Karpas-422 (cell line): ENCODE measurements at regions not wholly inside any gene's neighbourhood (a gene's known extent, or its start where the extent isn't known, plus 50 kb on each side); places are given as distances from the start of the nearest gene placed in this dataset.

Experiments
- DNase-seq: peaks from one replicate; pipeline ENCODE4 v3.0.0-alpha.2; 2015
- H2AFZ ChIP-seq: fragments of 200-600 bp; sonication (generic); 2 replicates; pipeline ENCODE4 v1.6.1; 2014; ENCODE audit warnings: antibody characterized with exemption, low read length, mixed read lengths
- H3K27ac ChIP-seq: fragments of 200-600 bp; sonication (generic); 2 replicates; pipeline ENCODE4 v1.5.1; 2014; ENCODE audit warnings: mild to moderate bottlenecking, low read length, moderate library complexity
- H3K27me3 ChIP-seq: fragments of 200-600 bp; sonication (generic); 2 replicates; pipeline ENCODE4 v1.6.1; 2014; ENCODE audit warnings: low read length, mixed read lengths
- H3K36me3 ChIP-seq: fragments of 200-600 bp; sonication (generic); 2 replicates; pipeline ENCODE4 v1.6.1; 2014; ENCODE audit warnings: low read length, mixed read lengths; ENCODE audit not compliant: insufficient read depth
- H3K4me1 ChIP-seq: fragments of 200-600 bp; sonication (generic); 2 replicates; pipeline ENCODE4 v1.6.1; 2014; ENCODE audit warnings: mild to moderate bottlenecking, low read length, mixed read lengths
- H3K4me2 ChIP-seq: fragments of 200-600 bp; sonication (generic); 2 replicates; pipeline ENCODE4 v1.6.1; 2014; ENCODE audit warnings: low read length, low read depth, mild to moderate bottlenecking; ENCODE audit not compliant: poor library complexity, severe bottlenecking
- H3K4me3 ChIP-seq: fragments of 200-600 bp; sonication (generic); 2 replicates; pipeline ENCODE4 v1.5.1; 2014; ENCODE audit warnings: mild to moderate bottlenecking, antibody characterized with exemption, low read length, mixed read lengths
- H3K79me2 ChIP-seq: fragments of 200-600 bp; sonication (generic); 2 replicates; pipeline ENCODE4 v1.6.1; 2014; ENCODE audit warnings: mild to moderate bottlenecking, low read length, mixed read lengths
- H3K9ac ChIP-seq: fragments of 200-600 bp; sonication (generic); 2 replicates; pipeline ENCODE4 v1.6.0; 2014; ENCODE audit warnings: low read length
- H3K9me2 ChIP-seq: fragments of 200-600 bp; sonication (generic), shearing (Covaris generic); replicated peaks from 2 replicates; pipeline ENCODE4 v1.6.0; 2014; ENCODE audit warnings: mild to moderate bottlenecking, low read length, moderate library complexity; ENCODE audit not compliant: insufficient read depth
- H3K9me3 ChIP-seq: fragments of 300-700, 200-600 bp; sonication (generic); 2 replicates; pipeline ENCODE4 v1.6.1; 2014; ENCODE audit warnings: low read length, mixed read lengths
- H4K20me1 ChIP-seq: fragments of 200-600 bp; sonication (generic); 2 replicates; pipeline ENCODE4 v1.6.1; 2014; ENCODE audit warnings: mild to moderate bottlenecking, antibody characterized with exemption, low read length, low read depth; ENCODE audit not compliant: insufficient read depth

GRCh38 chr6:22964334-22964733 is 395.0 kb downstream of the HDGFL1 start:
- H3K4me3 ChIP-seq = no peak overlapping the region
- H3K36me3 ChIP-seq = no peaks in the 10 kb centered on the region; the same call in 1 of the 2 replicates
- no peak overlapping the region for H3K27ac ChIP-seq
- no peak overlapping the region for H2AFZ ChIP-seq
- H3K9me3 ChIP-seq = peaks cover 31% of the 10 kb centered on the region
- no peak overlapping the region for H3K9ac ChIP-seq
- H3K27me3 ChIP-seq = no peaks in the 10 kb centered on the region
- H4K20me1 ChIP-seq = no peaks in the 10 kb centered on the region
- H3K79me2 ChIP-seq = no peaks in the 10 kb centered on the region
- H3K4me1 ChIP-seq = no peaks in the 10 kb centered on the region
- H3K9me2 ChIP-seq = no peaks in the 10 kb centered on the region
- no peak overlapping the region for H3K4me2 ChIP-seq
- DNase-seq = no peak

- DNase-seq = no peak
Measured at GRCh38 chr6:22965889-22966288, 396.5 kb downstream of the HDGFL1 start.

GRCh38 chr6:22966691-22967422 is 397.5 kb downstream of the HDGFL1 start:
- Histone ChIP-seq H3K4me2 (no peak overlapping the region), H4K20me1 (no peaks in the 10 kb centered on the region), H3K79me2 (no peaks in the 10 kb centered on the region), H3K4me3 (no peak overlapping the region), H3K36me3 (no peaks in the 10 kb centered on the region), H3K4me1 (no peaks in the 10 kb centered on the region), H3K9me3 (peaks cover 22% of the 10 kb centered on the region), H3K27ac (no peak overlapping the region), H3K9me2 (no peaks in the 10 kb centered on the region), H3K27me3 (no peaks in the 10 kb centered on the region), H3K9ac (no peak overlapping the region), H2AFZ (no peak overlapping the region)
- DNase-seq = no peak

More at GRCh38 chr6:22965889-22966288, 396.5 kb downstream of the HDGFL1 start:
- Histone ChIP-seq H3K4me1 (no peaks in the 10 kb centered on the region), H3K4me3 (no peak overlapping the region), H3K36me3 (no peaks in the 10 kb centered on the region; the same call in 1 of the 2 replicates), H3K9me3 (peaks cover 29% of the 10 kb centered on the region), H3K79me2 (no peaks in the 10 kb centered on the region), H3K4me2 (no peak overlapping the region), H3K27ac (no peak overlapping the region), H3K27me3 (no peaks in the 10 kb centered on the region), H3K9me2 (no peaks in the 10 kb centered on the region), H2AFZ (no peak overlapping the region), H4K20me1 (no peaks in the 10 kb centered on the region), H3K9ac (no peak overlapping the region)

- Histone ChIP-seq H3K4me1 (no peaks in the 10 kb centered on the region), H2AFZ (no peak overlapping the region), H3K4me3 (no peak overlapping the region), H3K9me3 (peaks cover 14% of the 10 kb centered on the region), H3K9me2 (no peaks in the 10 kb centered on the region), H3K4me2 (no peak overlapping the region), H3K27ac (no peak overlapping the region), H4K20me1 (no peaks in the 10 kb centered on the region), H3K36me3 (no peaks in the 10 kb centered on the region), H3K9ac (no peak overlapping the region), H3K27me3 (no peaks in the 10 kb centered on the region), H3K79me2 (no peaks in the 10 kb centered on the region)
- no peak for DNase-seq
Measured at GRCh38 chr6:22970004-22970403, 400.6 kb downstream of the HDGFL1 start.

- no peaks in the 10 kb centered on the region for H4K20me1 ChIP-seq
- no peak overlapping the region for H3K4me3 ChIP-seq
- no peaks in the 10 kb centered on the region for H3K36me3 ChIP-seq
- H3K4me2 ChIP-seq = no peak overlapping the region
- H3K27ac ChIP-seq = no peak overlapping the region
- no peak overlapping the region for H3K9ac ChIP-seq
- no peak overlapping the region for H2AFZ ChIP-seq
- DNase-seq = no peak
- H3K27me3 ChIP-seq = no peaks in the 10 kb centered on the region
- no peaks in the 10 kb centered on the region for H3K4me1 ChIP-seq
- H3K9me2 ChIP-seq = no peaks in the 10 kb centered on the region
- H3K9me3 ChIP-seq = peaks cover 19% of the 10 kb centered on the region
- no peaks in the 10 kb centered on the region for H3K79me2 ChIP-seq
Measured at GRCh38 chr6:22972771-22973170, 403.4 kb downstream of the HDGFL1 start.

- Histone ChIP-seq H3K36me3 (no peaks in the 10 kb centered on the region), H3K27me3 (no peaks in the 10 kb centered on the region), H3K79me2 (no peaks in the 10 kb centered on the region), H3K4me3 (no peak overlapping the region), H3K4me2 (no peak overlapping the region), H3K4me1 (no peaks in the 10 kb centered on the region), H3K27ac (no peak overlapping the region), H2AFZ (no peak overlapping the region), H3K9me3 (peaks cover 26% of the 10 kb centered on the region), H4K20me1 (no peaks in the 10 kb centered on the region), H3K9me2 (no peaks in the 10 kb centered on the region), H3K9ac (no peak overlapping the region)
- no peak for DNase-seq
Measured at GRCh38 chr6:22975079-22975478, 405.7 kb downstream of the HDGFL1 start.

- no peak for DNase-seq
- Histone ChIP-seq H3K9ac (no peak overlapping the region), H3K9me3 (peaks cover 25% of the 10 kb centered on the region), H4K20me1 (no peaks in the 10 kb centered on the region), H3K9me2 (no peaks in the 10 kb centered on the region), H3K4me1 (no peaks in the 10 kb centered on the region), H3K27ac (no peak overlapping the region), H3K79me2 (no peaks in the 10 kb centered on the region), H3K36me3 (no peaks in the 10 kb centered on the region), H2AFZ (no peak overlapping the region), H3K4me2 (no peak overlapping the region), H3K4me3 (no peak overlapping the region), H3K27me3 (no peaks in the 10 kb centered on the region)
Measured at GRCh38 chr6:22980446-22980845, 411.1 kb downstream of the HDGFL1 start.

GRCh38 chr6:23002044-23002619 is 432.8 kb downstream of the HDGFL1 start:
- no peaks in the 10 kb centered on the region for H3K9me2 ChIP-seq
- H3K9ac ChIP-seq = no peak overlapping the region
- no peak overlapping the region for H3K4me2 ChIP-seq
- H3K36me3 ChIP-seq = no peaks in the 10 kb centered on the region
- H3K27me3 ChIP-seq = no peaks in the 10 kb centered on the region
- peaks cover 22% of the 10 kb centered on the region for H3K9me3 ChIP-seq
- no peaks in the 10 kb centered on the region for H4K20me1 ChIP-seq
- H2AFZ ChIP-seq = no peak overlapping the region
- H3K4me3 ChIP-seq = no peak overlapping the region
- no peak overlapping the region for H3K27ac ChIP-seq
- DNase-seq = no peak
- H3K79me2 ChIP-seq = no peaks in the 10 kb centered on the region
- H3K4me1 ChIP-seq = no peaks in the 10 kb centered on the region
